Neural cell (in vitro differentiated cells): ENCODE measurements at regions not wholly inside any gene's neighbourhood (a gene's known extent, or its start where the extent isn't known, plus 50 kb on each side); places are given as distances from the start of the nearest gene placed in this dataset.

Experiments
- H2AFZ ChIP-seq: fragments of 200-600, 300-800 bp; sonication (generic), shearing (Covaris generic); 2 replicates; pipeline ENCODE4 v1.6.0; 2014; ENCODE audit warnings: low read depth, mild to moderate bottlenecking, antibody characterized with exemption, low read length, moderate library complexity
- H3F3A ChIP-seq: fragments of 200-600 bp; shearing (Covaris generic); 2 replicates; pipeline ENCODE4 v1.6.1; 2016; ENCODE audit warnings: mild to moderate bottlenecking, moderate library complexity, mixed read lengths, antibody characterized with exemption, low read length; ENCODE audit not compliant: insufficient read depth, poor library complexity, severe bottlenecking
- H3K27ac ChIP-seq: fragments of 200-600, 300-800 bp; sonication (generic), shearing (Covaris generic); 2 replicates; pipeline ENCODE4 v1.5.1; 2014; ENCODE audit warnings: mild to moderate bottlenecking, low read length, moderate library complexity
- H3K27me3 ChIP-seq: fragments of 300-800, 200-600 bp; sonication (generic), shearing (Covaris generic); 2 replicates; pipeline ENCODE4 v1.6.0; 2014; ENCODE audit warnings: mild to moderate bottlenecking, low read depth, low read length, moderate library complexity; ENCODE audit not compliant: insufficient read depth
- H3K36me3 ChIP-seq: fragments of 300-800, 200-600 bp; sonication (generic), shearing (Covaris generic); 2 replicates; pipeline ENCODE4 v1.5.1; 2014; ENCODE audit warnings: mild to moderate bottlenecking, antibody characterized with exemption, low read length, moderate library complexity; ENCODE audit not compliant: insufficient read depth
- H3K4me2 ChIP-seq: fragments of 300-800, 200-600 bp; sonication (generic), shearing (Covaris generic); 2 replicates; pipeline ENCODE4 v1.6.0; 2014; ENCODE audit warnings: mild to moderate bottlenecking, low read length
- H3K4me3 ChIP-seq: fragments of 300-800, 200-600 bp; sonication (generic), shearing (Covaris generic); 2 replicates; pipeline ENCODE4 v1.5.1; 2014; ENCODE audit warnings: mild to moderate bottlenecking, low read length, moderate library complexity
- H3K79me2 ChIP-seq: fragments of 200-600 bp; shearing (Covaris generic); replicated peaks from 2 replicates; pipeline ENCODE4 v1.6.0; 2014; ENCODE audit warnings: mild to moderate bottlenecking, low read length, moderate library complexity; ENCODE audit not compliant: insufficient read depth
- H3K9ac ChIP-seq: fragments of 300-800, 200-600 bp; sonication (generic), shearing (Covaris generic); 2 replicates; pipeline ENCODE4 v1.6.1; 2016; ENCODE audit warnings: mild to moderate bottlenecking, low read length, mixed read lengths
- H3K9me2 ChIP-seq: fragments of 200-600 bp; shearing (Covaris generic); 2 replicates; pipeline ENCODE4 v1.6.1; 2016; ENCODE audit warnings: mild to moderate bottlenecking, low read length, mixed read lengths; ENCODE audit not compliant: insufficient read depth
- H3K9me3 ChIP-seq: fragments of 200-600, 300-800 bp; sonication (generic), shearing (Covaris generic); 2 replicates; pipeline ENCODE4 v1.6.1; 2016; ENCODE audit warnings: mild to moderate bottlenecking, mixed run types, low read length, moderate library complexity, mixed read lengths
- H4K20me1 ChIP-seq: fragments of 200-600 bp; shearing (Covaris generic); 2 replicates; pipeline ENCODE4 v1.6.1; 2016; ENCODE audit warnings: mild to moderate bottlenecking, mixed run types; ENCODE audit not compliant: insufficient read depth
- CTCF ChIP-seq: fragments of 450-650 bp; IDR thresholded peaks from 2 replicates; pipeline ENCODE4 v1.5.1; 2014; ENCODE audit warnings: antibody characterized with exemption, mild to moderate bottlenecking, moderate library complexity; ENCODE audit not compliant: poor library complexity, severe bottlenecking
- EP300 ChIP-seq: fragments of 450-650 bp; conservative IDR thresholded peaks from 2 replicates; pipeline ENCODE4 v1.6.1; 2014; ENCODE audit warnings: antibody characterized with exemption, mild to moderate bottlenecking, moderate library complexity; ENCODE audit not compliant: poor library complexity, severe bottlenecking
- EZH2 ChIP-seq: fragments of 200-600, 300-800 bp; shearing (Covaris generic), sonication (generic); IDR thresholded peaks from 2 replicates; pipeline ENCODE4 v1.6.1; 2014; ENCODE audit warnings: antibody characterized with exemption, low read length, borderline replicate concordance, mild to moderate bottlenecking; ENCODE audit not compliant: insufficient read depth, poor library complexity, severe bottlenecking
- POLR2AphosphoS5 ChIP-seq: IDR thresholded peaks from 2 replicates; pipeline ENCODE4 v1.6.1; 2012
- RAD21 ChIP-seq: fragments of 450-650 bp; conservative IDR thresholded peaks from 2 replicates; pipeline ENCODE4 v1.6.1; 2014; ENCODE audit warnings: antibody characterized with exemption, mild to moderate bottlenecking, moderate library complexity
- REST ChIP-seq: IDR thresholded peaks from 2 replicates; pipeline ENCODE4 v1.6.1; 2012; ENCODE audit warnings: borderline replicate concordance
- SMC3 ChIP-seq: fragments of 450-650 bp; conservative IDR thresholded peaks from 2 replicates; pipeline ENCODE4 v1.6.1; 2014; ENCODE audit warnings: antibody characterized with exemption, mild to moderate bottlenecking, moderate library complexity; ENCODE audit not compliant: poor library complexity

GRCh38 chr2:20147351-20147750 is 77.6 kb downstream of the SDC1 start:
- Histone ChIP-seq H3K9me2 (no peaks in the 10 kb centered on the region), H3K27me3 (no peaks in the 10 kb centered on the region), H3K9me3 (no peaks in the 10 kb centered on the region), H4K20me1 (no peaks in the 10 kb centered on the region), H3K4me3 (no peak overlapping the region), H3K4me2 (no peak overlapping the region), H3K79me2 (no peaks in the 10 kb centered on the region), H3K27ac (no peak overlapping the region), H3K36me3 (no peaks in the 10 kb centered on the region), H3F3A (no peaks in the 10 kb centered on the region), H2AFZ (no peak overlapping the region), H3K9ac (no peak overlapping the region)
- TF ChIP-seq POLR2AphosphoS5 (no peak), EZH2 (no peak), EP300 (no peak), SMC3 (no peak), REST (no peak), CTCF (no peak)

GRCh38 chr2:20146401-20146800 is 78.5 kb downstream of the SDC1 start:
- Histone ChIP-seq H3K27ac (no peak overlapping the region), H3K36me3 (no peaks in the 10 kb centered on the region), H2AFZ (no peak overlapping the region), H3K4me3 (no peak overlapping the region), H3K79me2 (no peaks in the 10 kb centered on the region), H3K9me3 (no peaks in the 10 kb centered on the region), H3F3A (no peaks in the 10 kb centered on the region), H3K9ac (no peak overlapping the region), H3K9me2 (no peaks in the 10 kb centered on the region), H4K20me1 (no peaks in the 10 kb centered on the region), H3K27me3 (no peaks in the 10 kb centered on the region), H3K4me2 (no peak overlapping the region)
- TF ChIP-seq CTCF: no peak
- no peak for TF ChIP-seq REST
- TF ChIP-seq RAD21: no peak
- no peak for TF ChIP-seq EZH2
- no peak for TF ChIP-seq POLR2AphosphoS5
- no peak for TF ChIP-seq SMC3
